ENCODE measurements at regions not wholly inside any gene's neighbourhood (a gene's known extent, or its start where the extent isn't known, plus 50 kb on each side); places are given as distances from the start of the nearest gene placed in this dataset.

- TF ChIP-seq POLR2A (IDR thresholded peaks at IDR 0.05; ENCODE audit: extremely low read depth, insufficient read length) (no peak), CTCF (IDR thresholded peaks at IDR 0.05; ENCODE audit: low read depth, low read length) (no peak), MAX (IDR thresholded peaks at IDR 0.05; ENCODE audit: low read depth, low read length) (no peak), MYC (IDR thresholded peaks at IDR 0.05; ENCODE audit: low read depth, low read length) (no peak)
Measured at GRCh38 chr17:45732926-45733505, 51.1 kb upstream of the CRHR1 start.
